NCI-H1694 treated with DMSO at 0.1 percent for 48 hours (cell line): ENCODE measurements at regions not wholly inside any gene's neighbourhood (a gene's known extent, or its start where the extent isn't known, plus 50 kb on each side); places are given as distances from the start of the nearest gene placed in this dataset.

Experiments used
- DNase-seq: peaks from one replicate; lab custom pipeline; 2025; lab: John Stamatoyannopoulos, UW

- DNase-seq, result no peak
Observed at GRCh38 chr5:164688437-164688836, 1183.0 kb downstream of the MAT2B start.

- no peak for DNase-seq
Observed at GRCh38 chr5:164708831-164709230, 1203.4 kb downstream of the MAT2B start.

- no peak for DNase-seq
Observed at GRCh38 chr5:164713682-164714081, 1208.3 kb downstream of the MAT2B start.

- DNase-seq, result no peak
Observed at GRCh38 chr5:164721116-164721515, 1215.7 kb downstream of the MAT2B start.

- DNase-seq, result no peak
Observed at GRCh38 chr5:164721656-164722055, 1216.2 kb downstream of the MAT2B start.

GRCh38 chr5:164722702-164723101 lies 1217.3 kb downstream of the MAT2B start:
- DNase-seq, result no peak

GRCh38 chr5:164727012-164727411 lies 1221.6 kb downstream of the MAT2B start:
- DNase-seq, result no peak

GRCh38 chr5:164728733-164729132 lies 1223.3 kb downstream of the MAT2B start:
- no peak for DNase-seq

GRCh38 chr5:164735334-164735733 lies 1229.9 kb downstream of the MAT2B start:
- DNase-seq, result no peak

- no peak for DNase-seq
Observed at GRCh38 chr5:164741376-164741775, 1236.0 kb downstream of the MAT2B start.

GRCh38 chr5:164742025-164742424 lies 1236.6 kb downstream of the MAT2B start:
- DNase-seq, result no peak

GRCh38 chr5:164746723-164747122 lies 1241.3 kb downstream of the MAT2B start:
- no peak for DNase-seq

- DNase-seq, result no peak
Observed at GRCh38 chr5:164747371-164747770, 1242.0 kb downstream of the MAT2B start.

- DNase-seq, result no peak
Observed at GRCh38 chr5:164748861-164749260, 1243.4 kb downstream of the MAT2B start.

GRCh38 chr5:164753434-164753833 lies 1248.0 kb downstream of the MAT2B start:
- DNase-seq, result no peak

- DNase-seq, result no peak
Observed at GRCh38 chr5:164763206-164763605, 1257.8 kb downstream of the MAT2B start.

- no peak for DNase-seq
Observed at GRCh38 chr5:164772122-164772521, 1266.7 kb downstream of the MAT2B start.

GRCh38 chr5:164784230-164784629 lies 1278.8 kb downstream of the MAT2B start:
- no peak for DNase-seq

GRCh38 chr5:164798110-164798509 lies 1292.7 kb downstream of the MAT2B start:
- DNase-seq, result no peak

GRCh38 chr5:164799391-164799790 lies 1294.0 kb downstream of the MAT2B start:
- DNase-seq, result no peak

- no peak for DNase-seq
Observed at GRCh38 chr5:164801910-164802309, 1296.5 kb downstream of the MAT2B start.

GRCh38 chr5:164809821-164810220 lies 1304.4 kb downstream of the MAT2B start:
- DNase-seq, result no peak

GRCh38 chr5:164818445-164818844 lies 1313.0 kb downstream of the MAT2B start:
- no peak for DNase-seq

GRCh38 chr5:164824671-164825070 lies 1319.3 kb downstream of the MAT2B start:
- no peak for DNase-seq

GRCh38 chr5:164832516-164832915 lies 1327.1 kb downstream of the MAT2B start:
- no peak for DNase-seq
